AG08395 (cell line): ENCODE measurements at regions not wholly inside any gene's neighbourhood (a gene's known extent, or its start where the extent isn't known, plus 50 kb on each side); places are given as distances from the start of the nearest gene placed in this dataset.

ENCODE experiments used
- DNase-seq: peaks from one replicate; pipeline ENCODE4 v3.0.0; 2012; ENCODE audit warnings: mixed read lengths, low spot score

DNA sequence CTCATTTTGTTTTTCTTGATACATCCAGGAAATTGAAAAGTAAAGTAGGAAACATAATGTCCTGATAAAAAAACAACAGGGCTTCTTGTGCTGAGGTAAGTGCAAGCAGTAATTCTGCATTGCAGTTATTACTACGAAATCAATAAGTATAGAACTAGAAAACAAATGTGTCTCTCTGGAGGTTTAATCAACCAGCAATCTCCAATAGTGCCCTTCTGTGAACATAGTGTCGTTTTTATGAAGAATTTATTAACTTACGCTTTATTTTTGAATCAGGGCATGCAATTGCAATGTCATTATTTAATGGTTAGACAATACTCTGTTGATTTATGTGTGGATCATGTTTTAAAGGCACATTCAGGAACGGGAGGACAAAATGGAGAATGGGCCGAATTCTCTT lies 494.1 kb upstream of the NOVA1 start:
- DNase-seq: no peak

DNA sequence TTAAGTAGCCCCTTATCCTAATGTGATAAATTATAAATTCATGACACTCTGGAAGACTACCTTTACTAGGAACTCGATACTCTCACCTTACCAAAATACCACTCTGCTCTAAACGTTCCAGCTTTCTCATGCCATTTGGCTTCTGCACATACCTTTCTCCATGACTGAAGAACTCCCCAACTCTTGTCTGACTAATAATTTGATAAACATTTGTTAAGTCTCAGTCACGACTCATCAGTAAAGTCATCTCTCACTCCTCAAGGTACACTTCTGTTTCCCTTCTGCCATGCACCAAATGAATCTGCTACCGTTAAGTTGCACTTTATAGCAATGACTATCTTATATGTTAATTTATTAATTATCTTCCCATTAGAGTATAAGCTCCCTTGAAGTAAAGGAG lies 498.3 kb upstream of the NOVA1 start:
- no peak for DNase-seq

DNA sequence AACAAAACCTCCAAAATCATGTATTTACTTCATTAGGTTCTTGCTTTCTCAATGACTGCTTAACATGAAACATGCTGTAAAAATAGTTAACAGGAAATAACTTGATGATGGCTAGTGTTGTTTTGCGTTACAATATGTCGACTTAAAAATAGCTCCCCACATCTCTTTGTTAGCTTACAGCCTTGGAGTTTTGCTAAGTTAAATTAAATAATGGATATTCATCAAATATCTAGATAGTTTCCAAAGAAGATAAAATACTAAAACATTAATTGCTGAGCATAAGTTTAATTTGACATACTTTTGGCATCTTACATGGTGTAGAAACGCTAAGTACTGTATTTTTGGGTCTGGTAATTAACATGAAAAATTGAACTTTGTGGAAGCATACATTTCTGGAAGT lies 500.6 kb upstream of the NOVA1 start:
- DNase-seq: no peak

DNA sequence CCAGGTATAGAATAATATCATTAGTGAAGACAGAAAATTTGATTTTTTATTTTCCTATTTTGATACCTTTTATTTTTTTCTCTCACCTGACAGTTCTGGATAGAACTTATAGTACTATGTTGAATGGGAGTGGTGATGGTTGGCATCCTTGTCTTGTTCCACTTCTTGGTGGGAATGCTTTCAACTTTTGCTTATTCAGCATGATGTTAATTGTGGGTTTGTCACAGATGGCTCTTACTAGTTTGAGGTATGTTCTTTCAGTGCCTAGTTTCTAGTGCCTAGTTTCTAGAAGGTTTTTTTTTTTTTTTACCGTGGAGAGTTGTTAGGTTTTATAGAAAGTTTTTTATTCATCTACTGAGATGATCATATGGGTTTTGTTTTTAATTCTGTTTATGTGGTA lies 516.3 kb upstream of the NOVA1 start:
- no peak for DNase-seq

DNA sequence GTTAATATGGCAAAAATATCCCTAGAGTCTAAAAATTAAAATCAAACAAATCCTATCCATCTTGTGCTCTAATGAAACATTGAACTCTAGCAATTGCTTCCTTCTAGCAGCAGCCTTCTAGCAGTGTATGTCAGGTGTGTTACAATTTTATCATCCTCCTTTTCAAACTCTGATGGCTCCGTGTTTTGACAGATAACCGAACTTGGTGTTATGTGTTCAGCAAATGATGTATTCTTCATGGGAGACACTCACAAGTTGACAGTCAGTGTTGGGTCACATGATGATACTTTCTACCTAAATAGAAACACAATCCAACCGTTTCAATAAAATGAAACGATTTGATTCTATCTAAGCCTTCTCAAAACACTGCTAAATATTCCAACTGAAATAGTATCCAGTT lies 525.3 kb upstream of the NOVA1 start:
- no peak for DNase-seq

DNA sequence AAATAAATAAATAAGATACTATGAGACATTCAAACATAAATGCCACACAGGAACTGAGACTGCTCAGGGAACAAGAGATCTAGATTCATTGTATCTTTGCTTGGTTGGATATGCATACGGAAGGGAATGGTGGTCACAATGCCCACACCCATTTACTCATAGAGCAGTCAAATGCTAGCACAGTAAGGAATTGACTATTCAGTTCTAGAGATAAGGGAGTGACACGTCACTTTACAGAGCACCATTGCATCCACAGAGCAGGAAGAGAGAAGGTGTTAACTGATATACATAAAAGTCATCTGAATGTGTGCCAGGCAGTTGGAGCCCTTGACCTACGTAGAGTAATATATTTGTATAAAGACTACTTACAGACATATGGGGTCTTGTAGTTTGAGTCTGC lies 530.0 kb upstream of the NOVA1 start:
- no peak for DNase-seq

DNA sequence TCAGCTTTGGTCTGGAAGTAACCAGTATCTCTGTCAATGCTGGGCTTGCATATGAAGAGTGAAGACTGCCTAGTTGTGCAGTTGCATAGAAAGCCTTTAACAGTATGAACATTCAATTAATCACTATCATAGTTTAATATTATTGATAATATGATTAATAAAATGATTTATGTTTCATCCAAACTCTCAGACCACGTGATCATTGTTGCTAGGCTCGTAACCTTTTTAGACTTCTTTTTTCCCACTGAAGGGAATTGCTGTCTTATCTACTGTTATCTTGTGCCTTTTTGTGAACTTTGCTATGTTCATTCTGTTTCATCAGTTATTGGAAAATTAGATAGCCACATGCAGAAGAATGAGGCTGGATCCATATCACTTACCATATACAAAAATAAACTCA lies 536.4 kb upstream of the NOVA1 start:
- no peak for DNase-seq

DNA sequence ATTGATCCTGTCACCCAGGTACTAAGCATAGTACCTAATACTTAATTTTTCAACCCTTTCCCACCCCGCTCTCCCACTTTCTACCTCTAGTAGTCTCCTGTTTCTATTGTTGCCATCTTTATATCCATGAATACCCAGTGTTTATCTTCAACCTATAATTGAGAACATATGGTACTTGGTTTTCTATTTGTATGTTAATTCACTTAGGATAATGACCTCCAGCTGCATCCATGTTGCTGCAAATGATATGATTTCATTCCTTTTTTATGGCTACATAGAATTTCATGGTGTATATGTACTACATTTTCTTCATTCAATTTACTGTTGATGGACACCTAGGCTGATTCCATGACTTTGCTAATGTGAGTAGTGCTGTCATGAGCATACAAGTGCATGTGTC lies 547.3 kb upstream of the NOVA1 start:
- no peak for DNase-seq

DNA sequence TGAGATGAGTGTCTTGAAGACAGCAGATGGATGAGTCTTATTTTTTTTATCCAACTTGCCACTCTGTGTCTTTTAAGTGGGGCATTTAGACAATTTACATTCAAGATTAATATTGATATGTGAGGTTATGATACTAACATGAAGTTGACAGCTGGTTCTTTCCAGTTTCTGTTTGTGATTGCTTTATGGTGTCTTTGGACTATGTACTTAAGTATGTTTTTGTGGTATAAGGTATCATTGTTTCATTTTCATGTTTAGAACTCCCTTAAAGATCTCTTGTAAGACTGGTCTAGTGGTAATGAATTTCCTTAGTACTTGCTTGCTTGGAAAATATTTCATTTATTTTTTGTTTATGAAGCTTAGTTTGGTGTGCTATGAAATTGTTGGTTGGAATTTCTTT lies 550.3 kb upstream of the NOVA1 start:
- no peak for DNase-seq

DNA sequence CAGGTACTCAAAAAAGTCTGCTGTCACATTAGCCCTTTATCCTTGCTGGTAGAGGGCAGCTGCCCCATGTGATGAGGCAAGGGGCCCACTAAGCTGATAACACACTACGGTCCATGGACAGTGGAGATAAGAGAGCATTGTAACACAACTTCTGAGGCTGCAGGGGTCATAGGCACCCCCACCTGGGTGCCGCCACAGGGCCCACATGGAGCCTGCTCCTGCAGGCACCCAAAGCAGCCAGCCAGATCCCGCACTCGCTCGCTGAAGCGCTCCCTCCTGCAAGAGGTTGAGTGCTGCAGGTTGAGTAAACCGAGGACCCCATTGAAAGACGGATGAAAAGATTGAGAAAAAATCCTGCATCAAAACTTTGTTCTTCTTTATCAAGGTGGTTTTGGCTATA lies 566.3 kb upstream of the NOVA1 start:
- DNase-seq: no peak

DNA sequence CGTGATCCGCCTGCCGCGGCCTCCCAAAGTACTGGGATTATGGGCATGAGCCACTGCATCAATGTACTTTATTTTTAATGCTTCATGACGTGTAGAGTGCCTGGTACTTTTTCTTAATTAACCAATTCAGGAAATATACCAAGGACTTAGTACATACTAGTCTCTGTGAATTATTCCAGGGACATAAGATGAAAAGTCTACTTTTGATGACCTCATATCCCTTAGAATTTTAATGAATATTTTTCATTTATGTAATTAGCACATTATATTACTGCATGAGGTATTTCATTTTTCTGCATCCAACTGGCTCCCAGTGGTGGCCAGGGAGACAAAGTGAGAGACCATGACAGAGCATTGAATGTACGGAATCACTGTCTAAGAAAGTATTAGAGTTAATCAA lies 577.7 kb upstream of the NOVA1 start:
- no peak for DNase-seq

DNA sequence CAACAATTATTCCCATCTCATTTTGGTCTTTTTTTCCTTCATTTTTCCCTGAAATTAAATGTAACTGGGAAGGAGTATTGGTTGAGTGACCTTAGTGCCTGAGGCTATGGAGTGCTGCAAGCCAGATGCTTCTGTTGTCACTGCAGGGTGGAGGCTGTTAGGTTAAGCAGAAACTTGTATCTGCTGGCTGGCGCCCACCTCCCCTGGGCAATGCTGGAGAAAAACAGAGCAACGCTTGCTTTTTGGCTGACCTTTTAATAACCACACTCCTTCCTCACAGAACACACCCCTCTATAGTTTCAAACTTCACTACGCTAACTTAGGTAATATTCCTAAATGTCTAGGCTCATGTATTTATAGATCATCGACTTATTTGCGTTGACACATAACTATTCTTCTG lies 583.5 kb upstream of the NOVA1 start:
- no peak for DNase-seq

DNA sequence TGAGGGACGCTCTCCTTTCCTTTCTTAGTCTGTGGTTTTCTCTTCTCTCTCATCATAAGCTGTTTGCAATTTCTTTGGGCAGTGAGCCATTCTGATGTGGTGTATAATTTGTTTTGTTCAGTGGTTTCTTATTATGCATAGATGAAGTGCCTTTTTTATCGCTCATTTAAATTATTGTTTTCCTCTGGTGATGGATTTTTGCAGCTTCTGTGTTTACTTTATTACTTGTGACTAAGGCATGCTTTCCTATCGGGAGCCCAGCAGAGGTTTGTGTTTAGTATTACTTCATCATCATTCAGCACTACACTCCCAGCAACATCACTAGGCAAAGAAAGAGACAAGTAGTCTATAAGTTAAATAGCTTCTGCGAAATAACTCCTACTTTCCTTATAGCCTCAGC lies 586.6 kb upstream of the NOVA1 start:
- DNase-seq: no peak

DNA sequence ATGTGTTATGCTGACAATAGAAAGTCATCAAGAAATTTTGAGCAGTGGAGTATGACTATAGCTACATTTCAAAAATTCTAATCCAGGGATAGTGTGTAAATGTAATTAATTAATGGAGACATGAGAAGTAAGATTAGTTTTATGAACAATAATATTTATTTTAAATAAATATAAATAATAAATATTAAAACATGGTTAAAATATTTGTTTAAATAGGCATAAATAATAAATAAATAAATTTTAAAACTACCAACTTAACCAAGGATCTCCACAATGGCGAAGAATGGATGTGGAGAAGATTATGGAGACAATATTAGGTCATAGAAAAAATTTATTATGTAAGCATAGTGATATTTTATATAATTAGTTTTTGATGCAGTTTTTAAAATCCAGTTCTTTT lies 588.2 kb upstream of the NOVA1 start:
- no peak for DNase-seq

DNA sequence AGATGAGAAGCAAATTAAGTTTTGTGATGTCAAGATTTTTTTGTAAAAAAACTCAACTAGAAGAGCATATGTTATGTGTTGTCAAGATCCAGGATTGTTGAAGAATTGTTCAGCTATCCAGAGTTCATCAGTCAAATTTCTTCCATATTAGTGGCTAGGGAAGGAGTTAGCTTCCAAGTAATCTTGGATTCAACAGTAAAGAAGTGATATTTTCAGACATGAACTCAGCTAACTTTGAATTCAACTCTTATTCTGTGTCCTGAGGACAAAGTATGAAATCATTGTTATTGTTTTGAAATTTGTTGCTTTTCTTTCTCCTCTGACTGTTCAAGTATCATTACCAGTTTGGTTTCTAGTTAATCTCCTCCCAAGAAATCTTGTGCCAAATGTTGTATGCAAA lies 589.3 kb upstream of the NOVA1 start:
- no peak for DNase-seq

DNA sequence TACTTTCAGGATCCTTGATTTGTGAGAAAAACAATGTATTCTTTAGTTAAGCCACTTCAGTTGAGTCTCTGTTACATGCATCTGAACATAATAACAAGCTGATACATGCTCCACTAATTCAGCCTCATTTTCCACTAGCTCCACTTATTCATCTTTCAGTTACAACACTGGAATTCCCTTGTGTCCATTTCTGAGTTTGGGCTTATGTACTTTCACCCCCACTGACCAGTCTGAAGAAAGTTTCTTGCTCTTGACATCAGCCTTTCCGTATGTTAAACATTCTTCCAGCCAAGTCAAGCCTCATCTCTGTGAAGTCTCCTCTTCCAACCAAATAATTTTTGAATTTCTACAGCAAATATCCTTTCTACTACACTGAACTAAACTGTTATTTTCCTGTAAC lies 592.5 kb upstream of the NOVA1 start:
- DNase-seq: no peak

DNA sequence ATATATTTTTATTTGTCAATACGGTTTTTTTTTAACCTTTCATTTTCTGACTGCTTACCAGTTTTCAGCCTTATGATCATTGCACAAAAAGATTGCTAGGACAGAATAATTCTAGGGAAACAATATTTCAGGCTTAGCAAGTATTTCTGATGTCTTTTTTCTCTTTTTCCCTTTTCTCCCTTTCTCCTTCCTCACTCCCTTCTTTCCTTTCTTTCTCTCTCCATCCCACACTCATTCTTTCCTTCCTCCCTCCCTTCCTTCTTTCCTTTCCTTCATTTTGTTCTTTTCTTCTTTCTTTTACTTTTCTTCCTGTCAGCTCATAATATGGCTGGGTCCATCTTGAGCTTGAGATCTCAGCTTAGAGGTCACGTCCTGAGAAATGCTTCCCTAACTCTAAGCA lies 601.4 kb upstream of the NOVA1 start:
- DNase-seq: no peak

DNA sequence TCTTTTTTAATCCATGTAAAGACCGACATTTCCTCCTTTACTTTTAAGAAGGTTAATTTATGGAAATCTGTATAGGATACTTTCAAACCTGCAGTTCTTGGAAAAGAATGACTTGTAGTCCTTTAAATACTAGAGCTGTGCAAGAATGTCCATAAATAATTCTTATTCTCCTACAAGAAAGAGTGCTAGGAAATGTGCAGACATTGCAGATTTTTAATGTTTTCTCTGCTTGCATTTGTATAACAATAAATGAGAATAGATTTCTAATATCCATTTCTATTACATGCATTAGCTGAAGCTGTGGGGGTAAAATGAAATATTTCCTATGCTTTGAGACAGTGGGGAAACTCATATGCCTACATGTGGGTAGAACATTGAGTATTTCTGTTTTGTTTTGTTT lies 607.2 kb upstream of the NOVA1 start:
- DNase-seq: no peak

DNA sequence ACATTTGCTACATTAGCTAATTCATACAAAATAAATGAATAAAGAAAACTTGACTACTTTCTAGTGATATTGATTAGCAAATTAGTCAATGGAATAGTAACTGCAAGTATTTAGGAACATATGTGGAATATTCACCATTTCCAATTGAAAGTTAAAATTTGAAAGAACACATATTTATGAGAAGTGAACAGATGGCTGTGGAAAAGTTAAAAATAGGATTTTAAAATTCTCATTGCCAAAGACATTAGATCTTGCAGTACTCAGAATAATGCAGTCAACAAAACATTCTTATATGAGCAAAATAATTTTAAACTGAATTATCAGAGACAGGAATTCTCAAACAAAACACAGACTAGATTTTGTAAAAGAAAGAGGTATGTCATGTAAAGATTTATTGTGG lies 613.9 kb upstream of the NOVA1 start:
- no peak for DNase-seq

DNA sequence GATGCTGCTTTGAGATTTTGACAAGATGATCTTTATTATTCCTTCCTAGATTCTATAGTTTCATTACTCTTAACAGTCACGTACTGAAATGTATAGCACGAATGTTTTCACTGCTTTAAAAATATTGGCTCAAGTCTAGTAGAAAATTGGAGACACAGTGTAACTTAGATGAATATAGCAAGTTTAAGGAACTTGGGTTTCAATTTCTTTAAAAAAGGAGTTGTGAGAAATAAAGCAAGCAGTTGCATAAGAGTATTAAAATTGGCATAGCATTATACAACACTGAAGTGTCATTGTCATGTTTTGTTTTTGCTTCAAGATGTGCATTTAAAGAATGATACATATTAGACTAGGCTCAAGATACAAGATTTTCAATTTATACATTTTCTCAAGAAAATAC lies 624.8 kb upstream of the NOVA1 start:
- no peak for DNase-seq

DNA sequence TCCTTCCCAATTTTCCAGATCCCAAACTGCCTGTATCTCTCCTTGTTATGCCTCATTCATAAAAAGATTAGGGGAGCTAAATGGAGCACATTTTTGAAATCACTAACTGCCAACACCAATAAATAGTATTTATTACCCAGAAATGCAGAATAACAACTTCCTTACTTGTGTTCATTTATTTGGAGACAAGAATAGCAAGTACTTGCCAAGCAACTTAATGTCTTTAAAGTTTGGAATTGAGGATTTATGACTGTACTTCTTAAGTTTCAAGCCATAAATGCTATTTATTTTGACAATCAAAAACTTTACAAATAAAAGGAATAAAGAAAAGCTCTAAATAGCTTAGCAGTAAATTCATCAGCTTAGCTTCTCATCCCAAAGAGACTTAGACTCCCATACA lies 626.1 kb upstream of the NOVA1 start:
- DNase-seq: no peak

DNA sequence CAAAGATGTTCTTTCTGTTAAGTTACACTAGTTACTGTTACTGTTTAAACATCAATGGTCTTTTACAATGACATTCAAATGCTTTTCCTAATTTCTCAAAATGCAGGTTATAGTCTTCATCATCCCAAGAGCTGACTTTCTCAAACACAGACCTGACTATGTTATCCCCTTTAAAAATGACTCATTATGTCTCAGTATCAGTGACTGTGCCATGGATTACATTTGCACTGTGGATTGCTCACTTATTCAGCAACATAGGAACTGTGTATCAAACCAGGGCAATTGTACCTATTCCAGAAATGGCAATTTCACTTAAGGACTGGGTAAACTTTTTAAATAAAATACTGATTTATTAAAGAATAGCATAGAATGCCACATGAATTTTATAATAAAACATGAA lies 630.2 kb upstream of the NOVA1 start:
- no peak for DNase-seq

DNA sequence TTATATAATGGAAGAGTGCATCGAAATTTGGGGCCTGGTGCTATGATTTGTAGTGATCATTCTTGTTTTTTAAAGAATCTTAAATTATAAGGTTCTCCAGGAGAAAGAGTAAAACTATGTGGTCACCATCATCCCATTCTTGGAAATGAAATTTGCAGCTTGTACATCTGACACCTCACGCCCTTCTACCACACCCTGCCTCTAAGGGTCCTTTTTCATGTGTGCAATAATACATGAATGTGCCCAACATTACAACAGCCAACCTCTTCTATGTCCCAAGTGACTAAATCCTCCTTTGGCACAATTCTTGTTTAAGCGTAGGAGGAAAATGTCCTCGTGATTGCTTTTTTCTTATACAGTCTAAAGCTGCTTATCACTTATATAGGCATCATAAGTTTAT lies 636.5 kb upstream of the NOVA1 start:
- DNase-seq: no peak

DNA sequence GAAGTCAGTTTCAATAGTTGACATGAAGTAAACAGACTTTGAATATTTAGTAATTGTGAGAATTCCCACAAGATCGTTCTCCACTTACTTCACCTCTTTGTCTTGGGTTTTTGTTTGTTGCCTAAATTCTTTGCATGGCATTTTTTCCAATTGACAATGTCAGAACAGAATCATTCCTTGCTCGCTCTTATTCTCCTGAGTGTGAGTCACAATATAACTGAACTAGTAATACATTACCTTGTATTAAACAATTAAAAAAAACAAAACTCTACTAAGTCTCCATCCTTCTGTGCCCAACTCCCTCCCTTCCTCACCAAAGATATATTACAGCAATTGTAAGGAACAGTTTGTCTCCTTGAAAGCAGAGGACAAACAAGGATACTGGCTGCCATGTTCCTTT lies 638.8 kb upstream of the NOVA1 start:
- no peak for DNase-seq

DNA sequence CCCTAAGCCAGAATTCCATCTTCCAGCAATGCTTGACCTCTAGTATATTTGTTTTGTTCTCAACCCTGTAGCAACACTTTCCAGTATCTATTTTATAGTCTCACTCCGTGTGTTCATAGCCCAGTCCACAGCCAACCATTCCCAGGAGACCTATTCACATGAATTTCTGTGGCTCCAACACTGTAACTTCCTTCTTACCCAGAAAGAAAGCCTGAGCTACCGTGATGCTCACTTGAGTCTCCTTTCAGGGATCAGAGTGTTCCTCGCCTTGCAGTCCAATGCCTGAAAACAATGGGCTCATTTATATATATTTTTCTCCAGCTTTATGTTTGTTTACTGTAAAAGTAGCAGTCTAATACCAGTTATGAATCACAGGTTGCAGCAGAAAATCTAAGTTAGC lies 645.0 kb upstream of the NOVA1 start:
- DNase-seq: no peak

DNA sequence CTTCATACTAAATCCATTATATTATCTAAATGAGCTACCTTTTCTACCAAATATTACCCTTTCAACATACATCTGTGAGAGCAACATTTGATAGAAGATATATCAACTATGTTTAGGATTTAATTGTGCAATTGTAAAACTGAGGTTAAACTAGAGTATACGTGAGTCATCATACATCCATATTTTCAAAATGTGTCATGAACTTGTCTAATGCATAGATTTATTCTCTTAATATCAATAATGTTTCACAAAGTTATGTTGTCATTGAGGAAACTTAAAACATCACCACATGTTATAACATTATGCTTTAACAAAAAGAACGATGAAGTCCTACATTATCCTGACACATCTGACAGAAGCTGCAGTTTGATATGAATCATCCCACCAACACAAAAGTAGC lies 645.5 kb upstream of the NOVA1 start:
- DNase-seq: no peak
